ENCODE measurements at regions not wholly inside any gene's neighbourhood (a gene's known extent, or its start where the extent isn't known, plus 50 kb on each side); places are given as distances from the start of the nearest gene placed in this dataset.

DNA sequence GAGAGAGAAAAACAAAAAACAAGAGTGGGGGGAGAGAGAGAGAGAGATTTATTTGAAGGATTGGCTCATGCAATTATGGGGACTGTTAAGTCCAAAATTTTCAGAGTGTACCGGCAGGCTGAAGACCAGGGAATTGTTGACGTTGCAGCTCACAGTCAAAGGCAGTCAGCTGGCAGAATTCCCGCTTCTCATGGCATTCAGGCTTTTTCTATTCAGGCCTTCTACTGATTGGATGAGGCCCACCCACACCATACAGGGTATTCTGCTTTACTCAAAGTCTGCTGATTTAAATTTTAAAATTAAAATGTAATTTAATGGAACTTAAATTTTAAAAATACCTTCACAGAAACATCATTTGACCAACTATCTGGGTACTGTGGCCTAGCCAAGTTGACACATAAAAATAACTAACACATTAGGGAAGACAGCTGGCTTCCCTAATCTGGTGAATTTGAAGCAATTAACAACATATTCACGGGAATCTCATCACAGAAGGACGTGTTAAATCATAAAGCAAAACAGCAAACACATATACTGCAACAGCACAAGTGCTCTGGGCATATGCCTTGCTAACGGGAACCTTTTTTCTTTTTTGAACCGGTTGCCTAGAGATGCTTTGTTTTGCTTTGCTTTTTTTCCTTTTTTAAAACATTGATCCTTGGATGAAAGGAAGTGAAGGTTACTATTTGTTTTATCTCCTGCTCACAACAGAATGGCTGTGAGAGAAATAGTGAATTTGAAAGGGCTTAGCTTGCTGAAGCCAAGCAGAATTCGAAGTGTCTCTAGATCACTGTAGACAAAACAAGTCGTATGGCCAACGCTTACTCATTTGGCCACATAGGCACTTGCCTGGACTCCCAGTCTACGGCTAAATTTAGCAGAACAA is 505.1 kb downstream of the IRS2 start:
- no CpG with 5 or more reads among the region's 11 CpGs for WGBS (ENCODE audit: extremely low coverage, insufficient read length, low lambda C conversion rate)
- no peaks in the 10 kb centered on the region; a peak in 1 of 5 replicates for H3K9me3 Mint-ChIP-seq
- H3K27ac ChIP-seq (ENCODE audit: insufficient read length, low read depth, low read length) = no peak overlapping the region
- no peaks in the 10 kb centered on the region; the same call in 1 of the 2 replicates for H3K4me1 ChIP-seq (ENCODE audit: insufficient read depth, low read length)
- H4K5ac ChIP-seq (ENCODE audit: insufficient read length, low read depth, low read length) = no peak overlapping the region
- H3K4me3 Mint-ChIP-seq = no peak overlapping the region
- no peak overlapping the region for H3K4ac ChIP-seq (ENCODE audit: low read depth, low read length)
- H4K91ac ChIP-seq (ENCODE audit: insufficient read length, low read depth, low read length) = no peak overlapping the region
- H3K27me3 ChIP-seq (ENCODE audit: insufficient read depth, low read length) = no peaks in the 10 kb centered on the region
- peaks cover 2 to 14% of the 10 kb centered on the region in 2 experiments; a peak in 3 of 4 replicates for H3K4me1 Mint-ChIP-seq
- no peak overlapping the region for H2BK5ac ChIP-seq (ENCODE audit: insufficient read length, low read length)
- H2BK120ac ChIP-seq (ENCODE audit: low read depth, low read length, poor library complexity, severe bottlenecking) = no peak overlapping the region
- no peaks in the 10 kb centered on the region for H3K27me3 Mint-ChIP-seq (ENCODE audit: low read depth)
- H3K56ac ChIP-seq (ENCODE audit: insufficient read length, low read depth, low read length) = no peak overlapping the region
- TF ChIP-seq CTCF (conservative IDR thresholded peaks at IDR 0.05) = no peak
- no peak overlapping the region for H3K18ac ChIP-seq (ENCODE audit: insufficient read length, low read depth, low read length)
- no peak overlapping the region for H2AK5ac ChIP-seq (ENCODE audit: insufficient read length, low read length)
- no peak overlapping the region for H2BK15ac ChIP-seq (ENCODE audit: low read depth, low read length)
- no peak overlapping the region for H3K14ac ChIP-seq (ENCODE audit: insufficient read depth, low read length)
- no peaks in the 10 kb centered on the region for H3K9me3 ChIP-seq (ENCODE audit: control insufficient read depth, low read depth, low read length)
- DNase-seq = no peak
- H3K79me2 ChIP-seq (ENCODE audit: insufficient read depth, low read length) = no peaks in the 10 kb centered on the region
- no peak overlapping the region for H3K23ac ChIP-seq (ENCODE audit: insufficient read length, low read depth, low read length)
- no peak overlapping the region for H2BK20ac ChIP-seq (ENCODE audit: low read depth, low read length, poor library complexity, severe bottlenecking)
- H3K79me1 ChIP-seq (ENCODE audit: insufficient read depth, low read depth, low read length, poor library complexity, severe bottlenecking) = no peaks in the 10 kb centered on the region
- no peak overlapping the region for H4K8ac ChIP-seq (replicated peaks; ENCODE audit: insufficient read length, low read depth, low read length)
- no peak overlapping the region for H2BK12ac ChIP-seq (ENCODE audit: insufficient read length, low read depth, low read length)
- H3K23me2 ChIP-seq (ENCODE audit: insufficient read length, low read depth, low read length, poor library complexity, severe bottlenecking) = no peaks in the 10 kb centered on the region
- H3K9ac ChIP-seq (ENCODE audit: extremely low read depth, insufficient read length, low read length) = no peak overlapping the region
- H3K27ac Mint-ChIP-seq = no peak overlapping the region
- H3T11ph ChIP-seq (ENCODE audit: low read length) = no peak overlapping the region
- no peak overlapping the region for H3K4me2 ChIP-seq (ENCODE audit: insufficient read depth, insufficient read length, low read length)
- H4K20me1 ChIP-seq (ENCODE audit: control insufficient read depth, insufficient read depth, insufficient read length) = no peaks in the 10 kb centered on the region
- H2AFZ ChIP-seq (ENCODE audit: low read length) = no peak overlapping the region
- peaks cover 0 to 4% (median 0%) of the 10 kb centered on the region in 3 experiments; a peak in 3 of 7 replicates for H3K36me3 Mint-ChIP-seq (ENCODE audit: insufficient read depth in 1 of 3, low read depth in 3 of 3)

All from H9 (cell line).